ENCODE measurements at regions not wholly inside any gene's neighbourhood (a gene's known extent, or its start where the extent isn't known, plus 50 kb on each side); places are given as distances from the start of the nearest gene placed in this dataset.

DNA sequence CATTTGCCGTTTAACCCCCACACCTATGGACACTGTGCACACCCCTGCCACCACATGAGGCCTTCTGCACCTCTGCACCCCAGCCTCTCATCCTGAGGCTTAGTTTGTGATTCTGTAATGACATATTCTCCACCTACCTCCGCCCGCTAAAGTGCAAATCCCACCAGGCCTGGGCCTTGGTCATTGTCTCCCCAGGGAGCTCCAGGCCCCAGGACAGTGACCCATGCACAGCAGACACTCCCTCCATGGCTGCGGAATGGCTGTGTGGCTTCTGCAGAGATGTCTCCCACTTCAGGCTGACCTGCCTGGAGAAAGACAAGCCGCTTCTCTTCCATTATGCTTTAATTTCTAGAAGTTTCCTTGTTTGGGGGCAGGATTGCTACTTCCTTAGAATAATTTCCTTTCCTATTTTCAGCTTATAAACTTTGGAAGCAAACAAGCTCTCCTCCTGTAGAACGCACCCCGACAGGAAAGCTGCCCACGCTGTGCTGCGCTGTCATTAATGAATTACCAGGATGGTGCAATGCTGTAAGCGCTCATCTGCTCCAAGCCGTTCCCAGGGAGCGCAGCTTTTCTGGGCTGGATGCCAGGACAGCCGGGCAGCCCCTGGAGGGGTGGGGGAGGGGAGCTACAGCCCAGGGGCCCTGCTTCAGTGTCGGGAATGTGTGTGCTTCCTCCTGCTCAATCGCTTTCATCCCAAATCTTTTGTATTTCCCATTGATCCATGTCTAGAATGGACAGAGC, 618.0 kb downstream of the BRD1 start:
- DNase-seq (ENCODE audit: low spot score), result no peak

DNA sequence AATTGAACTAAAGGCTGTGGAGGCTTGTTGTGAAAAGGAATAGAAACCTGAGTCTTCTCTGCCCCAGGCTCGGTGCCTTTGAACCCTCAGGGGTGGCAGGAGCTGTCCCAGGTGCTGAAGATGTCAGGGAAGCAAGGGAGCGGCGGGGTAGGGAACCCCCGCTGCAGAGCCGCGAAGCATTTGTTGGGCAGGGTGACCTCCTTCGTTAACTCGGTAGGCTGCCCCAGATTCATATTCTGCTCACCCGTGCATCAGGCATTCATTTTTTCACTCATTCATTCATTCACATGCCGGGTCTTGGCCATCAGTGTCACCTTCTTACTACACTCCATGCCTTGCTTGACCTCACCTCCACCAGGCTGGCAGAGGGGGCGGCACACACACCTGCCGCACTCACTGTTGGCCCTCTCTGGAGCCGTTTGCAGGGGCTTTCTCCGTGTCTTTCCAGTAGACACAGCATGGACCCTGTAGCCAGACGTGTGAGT, 618.9 kb downstream of the BRD1 start:
- peak; percentile 83 for DNase-seq (ENCODE audit: low spot score)

DNA sequence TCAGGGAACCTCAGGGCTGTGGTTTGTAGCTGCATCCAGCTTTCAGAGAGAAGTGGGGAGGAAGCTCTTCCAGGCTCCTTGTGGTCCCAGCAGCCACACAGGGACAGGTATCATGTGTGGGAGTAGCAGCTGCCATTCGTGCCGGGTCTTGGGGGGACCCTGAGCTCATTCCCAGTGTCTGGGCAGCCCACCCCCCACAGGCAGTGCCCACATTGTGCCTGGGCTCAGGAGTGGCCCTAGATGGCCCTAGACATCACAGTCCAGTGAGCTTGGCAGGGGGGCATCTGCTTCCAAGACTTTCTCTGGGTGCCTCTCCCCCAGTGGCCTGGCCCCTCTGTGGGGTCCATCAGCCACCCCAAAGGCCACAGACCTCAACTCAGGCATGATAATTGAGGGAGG, 619.7 kb downstream of the BRD1 start:
- DNase-seq (ENCODE audit: low spot score), result no peak

DNA sequence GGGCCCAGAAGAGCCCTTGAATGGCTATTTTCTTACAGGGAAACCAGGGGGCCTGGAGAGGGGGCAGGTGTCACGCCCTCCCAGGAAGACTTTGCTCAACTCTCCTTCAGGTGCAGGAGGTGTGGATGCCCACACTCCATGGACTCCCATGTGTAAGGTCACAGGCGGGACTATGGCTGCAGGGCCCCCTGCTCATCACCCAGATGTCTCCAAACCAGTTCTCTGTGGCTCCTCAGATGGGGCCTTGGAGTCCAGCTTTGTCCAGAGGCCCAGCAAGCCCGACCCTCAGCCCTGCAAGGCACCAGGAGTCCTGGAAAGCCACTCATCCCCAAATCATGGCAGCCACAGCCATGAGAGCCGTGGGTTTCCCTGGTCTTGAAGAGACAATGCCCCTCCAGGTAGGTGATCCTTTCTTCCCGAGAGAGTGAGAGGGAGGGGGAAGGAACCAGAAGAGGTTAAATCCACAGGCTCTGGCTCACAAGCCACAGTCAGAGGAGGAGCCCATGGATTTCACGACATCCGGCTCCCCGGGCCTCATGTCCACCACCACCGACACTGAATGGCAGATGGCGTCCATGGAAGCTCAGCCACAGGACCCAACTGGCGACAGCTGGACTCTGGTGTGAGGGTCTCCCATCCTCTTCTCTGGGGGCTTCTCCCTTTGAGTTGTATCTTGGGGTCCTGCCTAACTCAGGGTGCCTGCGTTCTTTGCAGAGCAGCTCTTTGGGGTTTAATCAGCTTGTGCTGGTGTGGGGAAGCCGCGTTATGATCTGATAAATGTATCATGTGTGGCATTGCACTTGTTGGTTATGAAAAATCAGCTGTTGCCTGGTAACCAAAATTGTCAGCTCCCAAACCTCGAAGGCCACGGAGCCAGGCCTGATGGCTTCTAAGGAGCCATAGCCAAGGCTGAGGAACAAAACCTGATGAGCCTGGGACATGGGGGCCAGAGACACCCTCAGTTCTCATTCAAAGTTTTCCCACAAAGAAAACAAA, 620.4 kb downstream of the BRD1 start:
- DNase-seq (ENCODE audit: low spot score), result no peak

DNA sequence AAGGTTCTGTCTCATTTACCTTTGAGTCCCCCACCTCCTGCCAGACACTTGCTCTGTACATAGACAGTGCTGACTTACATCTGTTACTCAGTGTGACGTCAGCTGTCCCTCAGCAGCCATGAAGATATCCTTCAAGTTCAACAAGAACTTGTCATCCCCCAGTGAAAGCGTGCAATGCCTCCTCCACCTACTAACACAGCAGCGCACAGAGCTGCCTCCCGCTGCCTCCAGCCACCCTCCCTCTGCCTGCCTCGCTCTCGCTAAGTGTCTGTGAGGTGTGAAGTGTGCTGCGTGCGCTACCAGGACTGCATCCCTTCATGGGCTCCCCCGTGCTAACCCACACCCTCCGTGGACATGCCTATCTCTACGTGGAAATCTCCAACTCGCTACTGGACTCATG, 621.4 kb downstream of the BRD1 start:
- no peak for DNase-seq (ENCODE audit: low spot score)

DNA sequence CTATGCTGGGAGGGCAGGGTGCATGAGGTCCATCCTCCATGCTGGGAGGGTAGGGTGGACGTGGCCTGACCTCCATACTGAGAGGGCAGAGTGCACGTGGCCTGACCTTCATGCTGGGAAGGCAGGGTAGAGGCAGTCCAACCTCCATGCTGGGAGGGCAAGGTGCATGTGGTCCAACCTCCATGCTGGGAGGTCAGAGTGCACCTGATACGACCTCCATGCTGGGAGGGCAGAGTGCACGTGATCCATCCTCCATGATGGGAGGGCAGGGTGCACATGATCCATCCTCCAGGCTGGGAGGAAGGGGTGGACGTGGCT, 622.2 kb downstream of the BRD1 start:
- DNase-seq (ENCODE audit: low spot score), result no peak

DNA sequence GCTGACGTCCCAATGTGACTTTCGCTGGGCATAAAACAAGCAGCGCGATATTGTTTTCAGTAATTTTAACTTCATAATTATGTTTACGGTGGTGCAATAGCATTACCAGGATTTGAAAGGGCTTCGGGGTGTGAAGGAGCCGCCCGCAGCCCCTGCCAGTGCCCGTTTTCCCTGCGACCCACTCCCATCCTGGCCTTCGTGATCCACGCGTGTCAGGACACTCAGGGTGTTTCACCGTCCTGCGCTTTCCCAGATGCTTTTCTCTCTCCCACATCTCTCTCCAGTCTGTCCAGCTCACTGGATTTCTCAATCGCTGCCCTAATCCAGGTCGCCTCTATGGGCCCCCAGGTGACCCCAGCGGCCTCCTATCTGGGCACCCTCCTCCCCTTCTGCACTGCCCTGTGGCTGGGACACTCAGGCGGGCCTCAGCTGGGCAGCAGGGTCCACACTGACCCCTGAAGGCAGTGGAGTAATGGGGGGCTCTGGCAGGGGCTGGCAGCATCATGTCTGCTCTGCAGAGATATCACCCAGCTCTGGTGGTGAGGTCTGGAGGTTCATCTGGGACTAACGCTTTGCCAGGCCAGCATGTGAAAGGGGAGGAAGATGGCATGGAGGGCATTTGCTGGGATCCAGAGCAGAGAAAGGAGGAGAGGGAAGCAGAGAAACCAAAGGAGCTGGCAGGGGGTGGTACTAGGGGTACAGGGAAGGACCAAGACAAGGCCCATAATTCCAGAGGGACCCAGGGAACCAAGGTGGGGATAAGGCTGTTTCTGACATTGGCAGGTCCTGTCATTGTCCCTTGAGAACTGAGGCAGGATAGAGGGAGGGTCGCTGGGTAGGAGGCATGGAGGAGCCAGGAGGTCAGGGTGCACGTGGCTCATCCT, 622.8 kb downstream of the BRD1 start:
- DNase-seq (ENCODE audit: low spot score), result no peak

DNA sequence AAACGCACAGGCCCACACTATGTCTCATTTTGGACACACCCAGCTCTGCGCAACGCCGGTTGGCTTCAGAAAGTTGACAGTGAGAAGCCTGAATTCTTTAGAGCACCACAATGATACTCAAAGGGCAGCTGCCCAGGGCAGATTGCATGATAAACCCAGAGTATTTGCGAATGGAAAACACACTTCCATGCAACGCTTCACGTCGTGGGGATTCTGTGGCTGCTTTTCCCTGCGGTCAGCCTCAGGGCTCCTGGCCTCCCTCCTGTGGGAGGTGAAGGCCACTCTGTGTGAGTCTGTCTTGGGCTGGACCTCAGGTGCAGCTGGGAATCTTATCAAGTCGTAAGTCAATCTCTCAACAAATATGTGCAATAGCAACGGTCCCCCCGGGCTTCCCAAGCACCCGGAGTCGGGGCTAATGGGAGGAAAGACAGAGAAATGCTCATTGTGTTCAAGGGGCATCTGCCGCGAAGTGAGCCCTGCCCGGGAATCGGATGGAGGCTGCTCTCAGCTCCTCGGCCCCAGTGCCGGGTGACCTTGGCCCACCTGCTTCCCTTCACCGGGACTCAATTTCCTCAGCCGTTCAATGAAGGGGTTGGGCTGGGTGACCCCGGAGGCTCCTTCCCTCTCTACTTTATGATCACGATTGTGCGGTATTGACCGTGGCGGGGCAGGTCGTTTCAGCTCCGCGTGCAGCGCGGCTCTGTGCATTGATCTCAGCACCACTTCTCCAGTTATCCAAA, 623.6 kb downstream of the BRD1 start:
- DNase-seq (ENCODE audit: low spot score), result peak; percentile 17

DNA sequence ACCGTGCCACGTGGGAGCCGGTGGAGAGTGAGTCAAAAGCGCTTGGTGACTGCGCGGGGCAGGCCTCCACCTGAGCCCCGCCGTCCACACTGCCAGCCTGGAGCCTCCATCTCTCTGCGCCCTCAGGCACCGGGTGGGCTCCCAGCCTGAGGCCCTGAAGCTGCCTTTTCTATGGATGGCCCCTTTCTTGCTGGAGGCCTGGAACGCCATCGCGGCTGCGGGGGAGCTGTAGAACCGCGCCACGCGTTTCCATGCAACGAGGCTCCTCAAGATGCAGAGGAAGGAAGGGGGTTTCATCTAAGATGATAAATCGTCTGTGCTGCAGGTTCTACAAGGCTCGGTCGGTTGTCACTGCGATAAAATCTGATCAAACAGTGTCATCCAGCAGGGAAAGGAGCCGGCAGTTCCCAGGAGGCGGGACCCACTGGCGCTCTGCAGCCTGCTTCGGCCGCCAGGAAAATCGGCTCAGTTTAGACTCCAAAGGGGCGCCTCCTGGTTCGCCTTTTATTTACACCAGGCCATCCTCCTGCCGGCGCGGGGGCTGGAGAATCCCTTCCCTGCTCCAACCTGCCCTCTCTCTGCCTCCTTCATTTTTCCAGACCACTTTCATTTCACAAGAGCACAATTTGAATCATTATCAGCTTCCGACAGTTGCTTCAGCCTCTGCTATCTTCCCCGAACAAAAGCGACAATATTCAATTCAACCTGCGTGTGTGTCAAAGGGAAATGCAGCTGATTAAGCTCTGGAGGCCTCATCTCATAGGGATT, 624.4 kb downstream of the BRD1 start:
- DNase-seq (ENCODE audit: low spot score), result peak; percentile 24

DNA sequence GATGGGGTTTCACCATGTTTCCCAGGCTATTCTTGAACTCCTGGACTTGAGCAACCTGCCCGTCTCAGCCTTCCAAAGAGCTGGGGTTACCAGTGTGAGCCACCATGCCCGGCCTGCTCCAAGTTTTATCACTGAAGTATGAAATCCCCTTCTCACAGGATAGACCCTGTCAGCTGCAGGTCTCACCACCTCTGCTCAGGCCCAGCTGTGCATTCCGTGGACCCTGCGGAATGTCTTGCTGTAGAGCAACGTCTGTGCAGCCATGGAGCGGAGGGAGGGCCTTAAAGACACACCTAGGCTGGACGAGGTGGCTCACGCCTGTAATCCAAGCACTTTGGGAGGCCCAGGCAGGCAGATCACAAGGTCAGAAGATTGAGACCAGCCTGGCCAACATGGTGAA, 625.4 kb downstream of the BRD1 start:
- peak; percentile 6 for DNase-seq (ENCODE audit: low spot score)

DNA sequence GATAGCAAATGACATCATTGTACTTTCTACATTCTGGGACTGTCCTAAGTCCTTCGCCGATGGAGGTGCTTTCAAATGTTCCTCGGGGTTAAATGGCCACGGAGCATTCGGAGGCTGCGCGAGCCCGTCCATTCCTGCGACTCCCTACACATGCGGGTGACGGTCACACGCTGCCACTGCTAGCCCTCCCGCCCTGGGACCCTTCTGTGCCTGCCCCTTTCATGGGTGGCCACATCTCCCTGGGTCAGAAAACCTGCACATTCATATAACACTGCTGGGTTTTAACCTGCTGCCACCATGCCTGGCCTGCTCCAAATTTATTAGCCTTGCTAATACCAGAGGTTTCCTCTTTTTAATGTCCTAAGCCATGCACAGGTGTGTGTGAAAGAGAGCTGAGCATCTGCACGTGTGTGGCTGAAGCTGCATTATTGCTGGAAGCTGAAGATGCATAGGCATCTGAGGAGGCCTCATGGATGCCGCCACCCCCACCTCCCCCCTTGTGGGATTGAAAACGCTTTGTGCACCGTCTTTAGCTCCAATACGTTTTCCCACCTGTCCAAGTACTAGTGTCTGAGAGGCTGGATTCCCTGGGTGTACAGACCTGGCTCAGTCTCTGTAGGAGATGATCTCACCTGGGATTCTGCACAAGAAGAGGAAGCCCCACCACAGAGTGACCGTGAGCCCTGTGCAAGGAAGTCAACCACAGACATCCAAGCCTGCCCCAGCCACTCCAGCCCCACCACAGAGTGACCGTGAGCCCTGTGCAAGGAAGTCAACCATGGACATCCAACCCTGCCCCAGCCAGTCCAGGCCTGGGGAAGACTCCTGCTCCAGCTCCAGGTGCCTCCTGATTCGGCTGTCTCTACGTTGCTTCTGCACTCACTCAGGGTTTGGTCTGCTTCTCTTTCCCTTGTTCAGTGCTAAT, 626.4 kb downstream of the BRD1 start:
- no peak for DNase-seq (ENCODE audit: low spot score)

DNA sequence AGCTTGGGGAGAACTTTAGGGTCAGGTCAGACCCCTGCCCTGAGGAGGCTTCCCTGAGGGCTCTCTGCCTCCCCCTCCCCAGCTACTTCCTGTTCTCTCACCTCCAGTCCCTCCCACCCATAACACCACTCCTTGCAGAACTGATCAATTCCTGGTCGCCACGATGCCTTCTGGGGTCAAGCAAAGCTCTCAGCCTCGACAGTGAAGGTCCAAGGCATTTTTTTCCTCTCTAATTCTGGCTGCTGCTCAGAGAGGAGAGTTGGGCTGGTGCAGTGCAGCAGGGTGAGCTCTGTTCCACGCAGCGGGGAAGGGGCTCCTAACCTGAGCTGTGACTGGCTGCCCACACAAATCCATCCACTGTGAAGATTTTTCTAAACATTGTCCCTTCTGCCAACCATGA, 628.4 kb downstream of the BRD1 start:
- DNase-seq (ENCODE audit: low spot score), result no peak

DNA sequence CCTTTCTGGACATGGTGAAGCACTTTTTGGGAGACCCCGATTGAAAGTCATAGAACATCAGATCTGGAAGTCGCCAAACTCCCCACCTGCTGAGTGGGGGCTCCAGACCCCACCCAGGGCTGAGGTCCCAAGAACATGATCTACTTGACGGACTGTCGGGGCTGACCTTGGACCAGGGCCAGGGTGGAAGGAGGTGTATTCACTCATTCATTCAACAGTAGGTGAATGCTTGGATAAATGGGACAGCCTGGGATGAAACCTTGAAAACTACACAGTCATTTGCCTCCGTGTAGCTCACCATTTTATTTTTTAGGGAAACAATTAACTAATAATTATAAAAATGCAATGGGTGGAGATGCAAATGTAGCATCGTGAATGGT, 629.0 kb downstream of the BRD1 start:
- DNase-seq (ENCODE audit: low spot score), result no peak

DNA sequence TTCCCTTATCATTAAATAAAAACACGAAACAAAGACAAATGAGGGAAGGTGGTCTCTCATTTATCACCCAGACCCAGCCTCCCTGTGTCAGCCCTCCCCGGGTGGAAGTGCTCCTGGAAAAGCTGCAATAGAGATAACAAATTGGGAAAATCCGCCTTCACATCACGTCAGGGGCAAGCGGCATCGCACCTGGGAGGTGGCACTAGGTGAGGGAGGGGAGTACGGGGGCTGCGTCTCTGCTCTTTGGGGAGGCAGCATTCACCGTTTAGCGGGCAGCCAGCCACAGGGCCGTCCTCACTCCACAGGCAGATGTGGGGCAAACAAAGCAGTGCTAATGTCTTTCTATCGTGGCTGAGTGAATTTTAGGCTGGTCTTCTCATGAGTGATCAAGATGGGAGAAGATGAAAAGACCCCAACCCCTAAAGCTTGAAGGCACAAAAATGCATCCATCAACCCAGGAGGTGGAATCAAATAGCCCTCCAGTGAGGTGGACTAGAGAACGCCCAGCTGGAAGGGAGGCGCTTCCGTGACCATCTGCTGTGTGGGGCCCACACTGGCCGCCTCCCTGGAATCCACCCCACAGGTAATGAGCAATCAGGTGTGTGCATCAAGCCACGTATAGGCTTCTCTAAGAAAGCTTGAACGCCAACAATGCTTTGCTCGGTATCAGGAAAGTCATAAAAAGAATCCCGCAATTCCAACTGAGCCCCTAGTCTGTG, 629.5 kb downstream of the BRD1 start:
- DNase-seq (ENCODE audit: low spot score), result no peak

DNA sequence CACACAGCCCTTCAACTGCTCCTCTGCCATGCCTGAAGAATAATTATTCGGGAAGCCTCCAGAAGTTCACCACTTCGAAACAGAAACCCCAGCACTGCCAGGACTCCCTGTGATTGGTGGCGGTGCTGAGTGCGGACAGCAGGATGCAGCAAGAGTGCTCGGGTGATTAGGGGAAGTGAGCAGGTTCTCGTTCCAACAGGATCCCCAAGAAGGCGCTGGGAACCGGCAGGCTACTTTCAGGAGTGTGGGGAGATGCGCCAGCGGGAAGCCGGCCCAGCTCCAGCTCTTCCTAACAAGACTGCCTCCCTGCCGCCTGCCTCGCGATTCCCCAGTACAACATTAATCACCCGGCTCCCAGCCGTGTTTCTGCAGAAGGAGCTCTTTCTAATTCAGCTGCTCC, 630.2 kb downstream of the BRD1 start:
- peak; percentile 59 for DNase-seq (ENCODE audit: low spot score)

DNA sequence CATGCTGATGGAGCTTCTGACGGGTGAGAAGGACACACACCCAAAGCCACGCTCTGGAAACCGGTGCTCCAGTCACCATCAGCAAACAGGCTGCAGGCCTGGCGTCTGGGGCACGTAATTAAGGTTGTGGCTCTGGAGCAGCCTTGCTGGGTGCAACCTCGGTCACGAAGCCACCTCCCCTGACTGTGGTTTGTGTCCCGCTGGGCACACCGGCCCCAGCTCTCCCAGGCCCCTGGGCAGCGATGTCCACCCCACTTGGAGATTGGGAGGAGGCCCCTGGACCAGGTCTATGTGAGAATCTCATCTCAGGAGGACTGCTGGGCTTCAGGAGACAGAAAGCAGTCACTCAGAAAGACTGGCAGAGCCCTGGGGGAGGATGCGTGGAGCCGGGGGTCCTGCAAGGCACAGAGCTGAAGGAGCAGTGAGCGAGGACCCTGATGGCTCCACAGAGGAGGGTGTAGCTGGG, 631.6 kb downstream of the BRD1 start:
- DNase-seq (ENCODE audit: low spot score), result no peak

DNA sequence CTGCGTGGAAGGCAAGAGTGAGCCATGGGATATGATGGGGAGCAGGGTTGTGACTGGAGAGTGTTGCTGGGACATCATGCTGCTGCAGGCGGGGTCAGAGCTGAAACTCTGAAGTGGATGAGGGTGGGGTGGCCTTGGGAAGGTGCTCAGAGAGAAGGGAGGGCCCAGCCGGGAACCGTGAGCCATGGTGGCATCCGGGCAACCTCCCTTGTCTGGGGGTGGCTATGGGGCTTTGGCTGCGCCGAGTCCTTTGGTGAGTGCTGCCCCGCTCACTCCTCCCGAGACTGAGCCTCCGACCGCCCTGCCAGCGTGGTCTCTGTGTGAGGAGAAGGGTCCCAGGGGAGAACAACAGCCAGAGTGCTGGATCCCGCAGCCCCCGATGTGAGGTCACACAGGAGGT, 632.0 kb downstream of the BRD1 start:
- no peak for DNase-seq (ENCODE audit: low spot score)

DNA sequence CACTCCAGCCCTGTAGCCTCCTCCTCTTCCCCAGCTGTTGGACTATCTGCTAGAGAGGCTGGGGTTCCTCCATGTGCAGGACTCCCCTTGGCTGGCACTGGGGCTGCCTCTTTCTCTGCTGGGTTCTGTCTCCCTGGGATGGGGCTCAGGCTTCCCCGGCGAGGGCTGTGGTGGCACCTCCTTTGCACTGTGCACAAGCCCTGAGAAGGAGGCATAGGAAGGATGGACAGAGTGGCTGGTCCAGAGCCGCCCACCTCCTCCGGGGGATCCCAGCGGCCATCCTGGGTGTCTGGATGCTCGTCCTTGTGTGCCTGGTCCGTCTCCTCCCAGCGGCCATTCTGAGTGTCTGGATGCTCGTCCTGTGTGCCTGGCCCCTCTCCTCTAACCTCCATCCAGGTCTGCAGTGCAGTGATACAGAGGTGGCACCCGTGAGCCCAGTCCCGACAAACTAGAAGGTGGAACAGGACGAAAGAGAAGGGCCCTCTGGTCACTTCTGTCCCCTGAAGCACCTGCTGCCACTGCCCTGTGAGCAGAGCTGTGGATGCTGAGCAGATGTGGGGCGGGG, 633.7 kb downstream of the BRD1 start:
- DNase-seq (ENCODE audit: low spot score), result no peak

DNA sequence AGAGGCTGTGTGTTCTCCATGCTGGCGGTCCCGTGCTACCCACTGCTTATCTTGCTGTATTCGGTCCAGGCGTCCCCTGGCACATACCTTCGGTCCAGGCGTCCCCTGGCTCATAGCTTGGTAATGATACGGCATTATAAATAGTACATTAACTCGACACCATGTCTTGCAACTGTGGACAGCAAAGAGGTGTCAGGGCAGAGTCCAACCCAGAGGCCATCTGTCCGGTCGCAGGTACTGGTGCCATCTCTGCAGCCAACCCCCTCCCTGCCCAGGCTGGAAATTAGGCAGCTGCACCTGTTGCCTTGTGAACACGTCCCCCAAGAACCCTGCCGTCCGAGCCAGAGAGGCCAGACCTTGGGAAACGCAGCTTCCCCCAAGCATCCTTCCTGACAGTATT, 634.3 kb downstream of the BRD1 start:
- no peak for DNase-seq (ENCODE audit: low spot score)

Data from iPS-NIHi11 (cell line).